GM12878 (cell line): ENCODE measurements at regions not wholly inside any gene's neighbourhood (a gene's known extent, or its start where the extent isn't known, plus 50 kb on each side); places are given as distances from the start of the nearest gene placed in this dataset.

ENCODE experiments used
- ATAC-seq: fragments of 200-7000 bp; cut with Tn5 transposase; 3 replicates; pipeline ENCODE4 v1.9.1; 2020; ENCODE audit warnings: mild to moderate bottlenecking, moderate library complexity
- BruUV-seq: library from RNA; stranded (reverse); fragments of 400-500 nt; replicated peaks from 2 replicates; lab custom pipeline; 2021; lab: Mats Ljungman, UMichigan
- CTCF ChIA-PET: fragments of 300-600 bp; sonication (Branson Sonifier 250); formaldehyde crosslinking; extraction: SDS; loops from one replicate; lab custom pipeline; 2021; ENCODE audit warnings: inconsistent platforms; lab: Yijun Ruan, JAX
- POLR2A ChIA-PET: fragments of 350-600 bp; formaldehyde crosslinking; extraction: SDS; loops from one replicate; lab custom pipeline; 2021; ENCODE audit warnings: inconsistent platforms; lab: Charles Lee
- RAD21 ChIA-PET: fragments of 300-600 bp; sonication (Branson Sonifier 250); formaldehyde crosslinking; loops from one replicate; lab custom pipeline; 2023; ENCODE audit warnings: antibody characterized with exemption; ENCODE audit not compliant: unreplicated experiment; lab: Charles Lee
- SMC1A ChIA-PET: fragments of 300-600 bp; sonication (Branson Sonifier 250); formaldehyde crosslinking; loops from one replicate; lab custom pipeline; 2023; ENCODE audit not compliant: unreplicated experiment, uncharacterized antibody; lab: Charles Lee
- DNase-seq: peaks from one replicate; pipeline ENCODE4 v3.0.0-alpha.2; 2011; ENCODE audit warnings: low read depth, low spot score
- FAIRE-seq: peaks from 3 replicates; lab custom pipeline; 2011; peaks lifted over from hg19 to GRCh38; lab: Jason Lieb, UNC
- H2AFZ ChIP-seq: 2 replicates; pipeline ENCODE4 v1.6.0; 2011; ENCODE audit warnings: low read depth, low read length, control low read depth; ENCODE audit not compliant: control insufficient read depth
- H3K27ac ChIP-seq: 2 replicates; pipeline ENCODE4 v1.5.1; 2011; ENCODE audit warnings: control low read depth; ENCODE audit not compliant: control insufficient read depth, insufficient read depth
- H3K27me3 ChIP-seq, 2 experiments: replicated peaks in 1 of 2; 2 replicates each; pipeline versions ENCODE4 v1.6.0 to v1.6.1; 2011; ENCODE audit warnings: low read length in 1 of 2; ENCODE audit not compliant: control insufficient read depth in 2 of 2, insufficient read depth in 2 of 2
- H3K36me3 ChIP-seq, 2 experiments: 2 replicates each; pipeline ENCODE4 v1.5.1; 2011; ENCODE audit warnings: low read length in 1 of 2; ENCODE audit not compliant: control insufficient read depth in 2 of 2, insufficient read depth in 2 of 2
- H3K4me1 ChIP-seq: 2 replicates; pipeline ENCODE4 v1.6.1; 2011; ENCODE audit warnings: mild to moderate bottlenecking, low read length, moderate library complexity, mixed read lengths; ENCODE audit not compliant: control insufficient read depth, insufficient read depth
- H3K4me2 ChIP-seq: 2 replicates; pipeline ENCODE4 v1.6.0; 2011; ENCODE audit warnings: control low read depth; ENCODE audit not compliant: control insufficient read depth, insufficient read depth
- H3K4me3 ChIP-seq: fragments of 200-600 bp; sonication (generic); 2 replicates; pipeline ENCODE4 v1.5.1; 2016
- H3K79me2 ChIP-seq: 2 replicates; pipeline ENCODE4 v1.6.0; 2011; ENCODE audit warnings: low read length; ENCODE audit not compliant: control insufficient read depth, insufficient read depth
- H3K9ac ChIP-seq: 2 replicates; pipeline ENCODE4 v1.8.0; 2011; ENCODE audit warnings: low read length, control low read depth, mixed read lengths; ENCODE audit not compliant: control insufficient read depth, insufficient read depth
- H3K9me3 ChIP-seq: replicated peaks from 3 replicates; pipeline ENCODE4 v1.5.1; 2011; ENCODE audit warnings: mild to moderate bottlenecking, low read length; ENCODE audit not compliant: control insufficient read depth, insufficient read depth
- H4K20me1 ChIP-seq: 2 replicates; pipeline ENCODE4 v1.6.0; 2011; ENCODE audit not compliant: control insufficient read depth, insufficient read depth
- CEBPZ ChIP-seq: fragments of 150-350 bp; IDR thresholded peaks from 2 replicates; pipeline ENCODE4 v1.6.1; 2016; ENCODE audit warnings: low read depth, low read length
- FOXM1 ChIP-seq: IDR thresholded peaks from 2 replicates; pipeline ENCODE4 v1.6.1; 2012; ENCODE audit warnings: low read depth, mild to moderate bottlenecking, inconsistent platforms, low read length, moderate library complexity
- HCFC1 ChIP-seq: fragments of 150-350 bp; IDR thresholded peaks from 2 replicates; pipeline ENCODE4 v1.6.1; 2014; ENCODE audit warnings: low read length
- TCF7 ChIP-seq: IDR thresholded peaks from 2 replicates; pipeline ENCODE4 v1.6.1; 2014; ENCODE audit warnings: antibody characterized with exemption, borderline replicate concordance
- USF1 ChIP-seq: IDR thresholded peaks from 2 replicates; pipeline ENCODE4 v1.6.1; 2011; ENCODE audit warnings: borderline replicate concordance, low read depth, mild to moderate bottlenecking, moderate library complexity, mixed read lengths, low read length; ENCODE audit not compliant: insufficient read depth; ENCODE audit errors: extremely low read length
- WGBS: methylation state at CpG from one replicate; pipeline ENCODE4 v1.1.6; 2016; ENCODE audit warnings: low lambda C conversion rate; ENCODE audit not compliant: insufficient replicate concordance, insufficient coverage; ENCODE audit errors: missing lambda C conversion rate; 5-methylcytosine and 5-hydroxymethylcytosine counted together
- in situ Hi-C: fragments of 300-500 bp; cut with MboI; formaldehyde crosslinking; loops from 9 replicates; pipeline ENCODE4 v1.14.3; 2018; ENCODE audit warnings: mixed read lengths
- intact Hi-C: fragments of 100-400 bp; cut with micrococcal nuclease; formaldehyde crosslinking; loops from one replicate; pipeline ENCODE4 v1.14.2; 2022; ENCODE audit not compliant: unreplicated experiment

GRCh38 chr20:61176874-61177273 lies 75.2 kb upstream of the CDH4 start:
- RAD21 ChIA-PET = no interaction called here
- POLR2A ChIA-PET = no interaction called here
- no peaks in the 10 kb centered on the region for H3K79me2 ChIP-seq
- H4K20me1 ChIP-seq = no peaks in the 10 kb centered on the region
- no peak for ATAC-seq
- no peaks in the 10 kb centered on the region for H3K4me1 ChIP-seq
- CTCF ChIA-PET = no interaction called here
- 27% methylated on average over 1 of the region's 1 CpG for WGBS
- no peak overlapping the region for H2AFZ ChIP-seq
- no peak overlapping the region for H3K4me3 ChIP-seq
- in situ Hi-C loops (no loop called here), intact Hi-C loops (no loop called here)
- BruUV-seq = no TSS peak
- SMC1A ChIA-PET = no interaction called here
- no peaks in the 10 kb centered on the region; the same call in 2 of the 3 replicates for H3K9me3 ChIP-seq
- TF ChIP-seq FOXM1 (no peak), CEBPZ (no peak), HCFC1 (no peak), TCF7 (no peak), USF1 (no peak)
- no peak overlapping the region for H3K4me2 ChIP-seq
- no peak for DNase-seq
- H3K9ac ChIP-seq = no peak overlapping the region
- no peak for FAIRE-seq
- H3K27ac ChIP-seq = no peak overlapping the region
- no peaks in the 10 kb centered on the region for H3K27me3 ChIP-seq
- no peaks in the 10 kb centered on the region for H3K36me3 ChIP-seq
